Neutrophil (primary cell): ENCODE measurements at regions not wholly inside any gene's neighbourhood (a gene's known extent, or its start where the extent isn't known, plus 50 kb on each side); places are given as distances from the start of the nearest gene placed in this dataset.
"Not testable (repeated sequence)": the region's sequence is repeated elsewhere in the genome, so short reads cannot be mapped to it uniquely, and the experiment has no call there.

ENCODE experiments used
- H3K27ac ChIP-seq: fragments of 200-600 bp; sonication (generic); 2 replicates; pipeline ENCODE4 v1.5.1; 2016; ENCODE audit warnings: mild to moderate bottlenecking, moderate library complexity
- H3K27me3 ChIP-seq: fragments of 200-600 bp; sonication (generic); 2 replicates; pipeline ENCODE4 v1.6.0; 2016; ENCODE audit warnings: mild to moderate bottlenecking
- H3K36me3 ChIP-seq: fragments of 200-600 bp; sonication (generic); 2 replicates; pipeline ENCODE4 v1.5.1; 2017
- H3K4me1 ChIP-seq, 2 experiments: fragments of 200-600 bp in 1 of 2; sonication (generic) in 1 of 2; 1 replicate in 1 of 2; 2 replicates in 1 of 2; pipeline versions ENCODE4 v1.5.1 to v1.6.1; 2013 to 2016; ENCODE audit warnings: low read depth in 1 of 2, low read length in 1 of 2, mild to moderate bottlenecking in 1 of 2, moderate library complexity in 1 of 2; ENCODE audit not compliant: control insufficient read depth in 1 of 2, insufficient read depth in 1 of 2
- H3K4me3 ChIP-seq, 2 experiments: fragments of 200-600 bp in 1 of 2; sonication (generic) in 1 of 2; 1 replicate in 1 of 2; 2 replicates in 1 of 2; pipeline ENCODE4 v1.5.1; 2013 to 2016; ENCODE audit warnings: low read depth in 1 of 2, low read length in 1 of 2, mild to moderate bottlenecking in 1 of 2, moderate library complexity in 1 of 2
- H3K9me3 ChIP-seq: fragments of 200-600 bp; sonication (generic); 2 replicates; pipeline ENCODE4 v1.5.1; 2016
- CTCF ChIP-seq: fragments of 200-600 bp; sonication (generic); IDR thresholded peaks from 2 replicates; pipeline ENCODE4 v1.5.1; 2016; ENCODE audit warnings: antibody characterized with exemption

GRCh38 chr2:31770741-31771140 lies 190.0 kb upstream of the SRD5A2 start:
- Histone ChIP-seq H3K9me3 (no peaks in the 10 kb centered on the region), H3K27me3 (no peaks in the 10 kb centered on the region), H3K36me3 (no peaks in the 10 kb centered on the region), H3K27ac (no peak overlapping the region), H3K4me1 (no peaks in the 10 kb centered on the region), H3K4me3 (no peak overlapping the region)
- no peak for TF ChIP-seq CTCF

GRCh38 chr2:31765078-31765945 lies 184.6 kb upstream of the SRD5A2 start:
- Histone ChIP-seq H3K27ac (no peak overlapping the region), H3K9me3 (no peaks in the 10 kb centered on the region), H3K36me3 (no peaks in the 10 kb centered on the region), H3K4me3 (no peak overlapping the region), H3K4me1 (no peaks in the 10 kb centered on the region), H3K27me3 (no peaks in the 10 kb centered on the region)
- TF ChIP-seq CTCF = no peak

- no peak overlapping the region for H3K27ac ChIP-seq
- H3K36me3 ChIP-seq = no peaks in the 10 kb centered on the region
- TF ChIP-seq CTCF = no peak
- no peak overlapping the region for H3K4me3 ChIP-seq
- no peaks in the 10 kb centered on the region for H3K4me1 ChIP-seq
- no peaks in the 10 kb centered on the region for H3K9me3 ChIP-seq
- no peaks in the 10 kb centered on the region for H3K27me3 ChIP-seq
Measured at GRCh38 chr2:31764169-31764568, 183.4 kb upstream of the SRD5A2 start.

- no peaks in the 10 kb centered on the region for H3K4me1 ChIP-seq
- no peaks in the 10 kb centered on the region for H3K27me3 ChIP-seq
- H3K4me3 ChIP-seq = no peak overlapping the region
- H3K9me3 ChIP-seq = no peaks in the 10 kb centered on the region
- TF ChIP-seq CTCF = no peak
- H3K27ac ChIP-seq = no peak overlapping the region
- no peaks in the 10 kb centered on the region for H3K36me3 ChIP-seq
Measured at GRCh38 chr2:31762085-31762484, 181.3 kb upstream of the SRD5A2 start.

GRCh38 chr2:31757351-31757750 lies 176.6 kb upstream of the SRD5A2 start:
- not testable (repeated sequence) for H3K4me3 ChIP-seq, H3K9me3 ChIP-seq, H3K36me3 ChIP-seq, H3K27ac ChIP-seq, H3K4me1 ChIP-seq, H3K27me3 ChIP-seq

- H3K36me3 ChIP-seq, H3K4me1 ChIP-seq, H3K27ac ChIP-seq, H3K27me3 ChIP-seq, H3K4me3 ChIP-seq, H3K9me3 ChIP-seq: not testable (repeated sequence)
Measured at GRCh38 chr2:31748746-31749145, 168.0 kb upstream of the SRD5A2 start.
